SK-N-DZ (cell line): ENCODE measurements at regions not wholly inside any gene's neighbourhood (a gene's known extent, or its start where the extent isn't known, plus 50 kb on each side); places are given as distances from the start of the nearest gene placed in this dataset.

Source experiments
- DNase-seq: peaks from one replicate; pipeline ENCODE4 v3.0.0-alpha.2; 2015; ENCODE audit warnings: low spot score

GRCh38 chr14:34044666-34045306 is 93.9 kb upstream of the EGLN3 start:
- no peak for DNase-seq

- no peak for DNase-seq
Measured at GRCh38 chr14:34044373-34044637, 93.4 kb upstream of the EGLN3 start.

- no peak for DNase-seq
Measured at GRCh38 chr14:34043627-34044372, 92.9 kb upstream of the EGLN3 start.

GRCh38 chr14:34041220-34041619 is 90.3 kb upstream of the EGLN3 start:
- DNase-seq = no peak

- DNase-seq = no peak
Measured at GRCh38 chr14:34040766-34041165, 89.9 kb upstream of the EGLN3 start.

- DNase-seq = no peak
Measured at GRCh38 chr14:34039428-34040047, 88.7 kb upstream of the EGLN3 start.

GRCh38 chr14:34038358-34039057 is 87.6 kb upstream of the EGLN3 start:
- DNase-seq = no peak

GRCh38 chr14:34036319-34036766 is 85.5 kb upstream of the EGLN3 start:
- no peak for DNase-seq

GRCh38 chr14:34035934-34036250 is 85.0 kb upstream of the EGLN3 start:
- DNase-seq = no peak

- no peak for DNase-seq
Measured at GRCh38 chr14:34035177-34035933, 84.5 kb upstream of the EGLN3 start.

- no peak for DNase-seq
Measured at GRCh38 chr14:34034447-34035176, 83.7 kb upstream of the EGLN3 start.

GRCh38 chr14:34032720-34033119 is 81.8 kb upstream of the EGLN3 start:
- DNase-seq = no peak

- DNase-seq = no peak
Measured at GRCh38 chr14:34030864-34031263, 80.0 kb upstream of the EGLN3 start.

GRCh38 chr14:34029921-34030334 is 79.1 kb upstream of the EGLN3 start:
- no peak for DNase-seq

- no peak for DNase-seq
Measured at GRCh38 chr14:34027990-34028495, 77.2 kb upstream of the EGLN3 start.

GRCh38 chr14:34027130-34027989 is 76.5 kb upstream of the EGLN3 start:
- DNase-seq = no peak

GRCh38 chr14:34025325-34026017 is 74.6 kb upstream of the EGLN3 start:
- DNase-seq = no peak

GRCh38 chr14:34024768-34025144 is 73.9 kb upstream of the EGLN3 start:
- no peak for DNase-seq
